NCI-H2029 treated with DMSO at 0.1 percent for 48 hours (cell line): ENCODE measurements at regions not wholly inside any gene's neighbourhood (a gene's known extent, or its start where the extent isn't known, plus 50 kb on each side); places are given as distances from the start of the nearest gene placed in this dataset.

Source experiments
- DNase-seq: peaks from one replicate; lab custom pipeline; 2025; lab: John Stamatoyannopoulos, UW

GRCh38 chr12:19826980-19827550 is 387.8 kb downstream of the AEBP2 start:
- no peak for DNase-seq

- DNase-seq: no peak
These were observed 390.0 kb downstream of the AEBP2 start for GRCh38 chr12:19829100-19829853.

- no peak for DNase-seq
These were observed 391.2 kb downstream of the AEBP2 start for GRCh38 chr12:19830446-19830845.

GRCh38 chr12:19833775-19834501 is 394.6 kb downstream of the AEBP2 start:
- DNase-seq: no peak

GRCh38 chr12:19834592-19834991 is 395.3 kb downstream of the AEBP2 start:
- no peak for DNase-seq

GRCh38 chr12:19836056-19836455 is 396.8 kb downstream of the AEBP2 start:
- DNase-seq: no peak

- no peak for DNase-seq
These were observed 397.2 kb downstream of the AEBP2 start for GRCh38 chr12:19836456-19836855.

- no peak for DNase-seq
These were observed 398.3 kb downstream of the AEBP2 start for GRCh38 chr12:19837543-19837942.

- no peak for DNase-seq
These were observed 402.2 kb downstream of the AEBP2 start for GRCh38 chr12:19841451-19841850.

GRCh38 chr12:19842116-19842515 is 402.8 kb downstream of the AEBP2 start:
- no peak for DNase-seq

GRCh38 chr12:19844224-19844623 is 404.9 kb downstream of the AEBP2 start:
- DNase-seq: no peak

GRCh38 chr12:19846574-19846973 is 407.3 kb downstream of the AEBP2 start:
- DNase-seq: no peak

- no peak for DNase-seq
These were observed 408.2 kb downstream of the AEBP2 start for GRCh38 chr12:19847294-19848059.

- no peak for DNase-seq
These were observed 409.1 kb downstream of the AEBP2 start for GRCh38 chr12:19848421-19848820.

- DNase-seq: no peak
These were observed 409.9 kb downstream of the AEBP2 start for GRCh38 chr12:19849208-19849607.

- DNase-seq: no peak
These were observed 411.2 kb downstream of the AEBP2 start for GRCh38 chr12:19850346-19851065.

GRCh38 chr12:19852100-19852855 is 413.0 kb downstream of the AEBP2 start:
- DNase-seq: no peak

GRCh38 chr12:19855851-19856250 is 416.6 kb downstream of the AEBP2 start:
- DNase-seq: no peak

GRCh38 chr12:19856389-19856788 is 417.1 kb downstream of the AEBP2 start:
- no peak for DNase-seq

- DNase-seq: no peak
These were observed 417.9 kb downstream of the AEBP2 start for GRCh38 chr12:19857204-19857603.

GRCh38 chr12:19867151-19867550 is 427.9 kb downstream of the AEBP2 start:
- DNase-seq: no peak
